Fibroblast of mammary gland (primary cell): ENCODE measurements at regions not wholly inside any gene's neighbourhood (a gene's known extent, or its start where the extent isn't known, plus 50 kb on each side); places are given as distances from the start of the nearest gene placed in this dataset.

Experiments used
- DNase-seq: peaks from one replicate; pipeline ENCODE4 v3.0.0-alpha.2; 2010; ENCODE audit warnings: low read depth
- H3K4me3 ChIP-seq: 2 replicates; pipeline ENCODE4 v1.5.1; 2011; ENCODE audit warnings: low read depth, mild to moderate bottlenecking, low read length, moderate library complexity; ENCODE audit not compliant: control insufficient read depth
- TF ChIP-seq, protein P1 (sequence below): conservative IDR thresholded peaks from 2 replicates; pipeline ENCODE4 v1.5.1; 2011; ENCODE audit warnings: low read depth, low read length, inconsistent platforms; ENCODE audit not compliant: control insufficient read depth, insufficient read depth

GRCh38 chr5:171635028-171635427 is 150.6 kb upstream of the SMIM23 start:
- TF ChIP-seq, protein P1, sequence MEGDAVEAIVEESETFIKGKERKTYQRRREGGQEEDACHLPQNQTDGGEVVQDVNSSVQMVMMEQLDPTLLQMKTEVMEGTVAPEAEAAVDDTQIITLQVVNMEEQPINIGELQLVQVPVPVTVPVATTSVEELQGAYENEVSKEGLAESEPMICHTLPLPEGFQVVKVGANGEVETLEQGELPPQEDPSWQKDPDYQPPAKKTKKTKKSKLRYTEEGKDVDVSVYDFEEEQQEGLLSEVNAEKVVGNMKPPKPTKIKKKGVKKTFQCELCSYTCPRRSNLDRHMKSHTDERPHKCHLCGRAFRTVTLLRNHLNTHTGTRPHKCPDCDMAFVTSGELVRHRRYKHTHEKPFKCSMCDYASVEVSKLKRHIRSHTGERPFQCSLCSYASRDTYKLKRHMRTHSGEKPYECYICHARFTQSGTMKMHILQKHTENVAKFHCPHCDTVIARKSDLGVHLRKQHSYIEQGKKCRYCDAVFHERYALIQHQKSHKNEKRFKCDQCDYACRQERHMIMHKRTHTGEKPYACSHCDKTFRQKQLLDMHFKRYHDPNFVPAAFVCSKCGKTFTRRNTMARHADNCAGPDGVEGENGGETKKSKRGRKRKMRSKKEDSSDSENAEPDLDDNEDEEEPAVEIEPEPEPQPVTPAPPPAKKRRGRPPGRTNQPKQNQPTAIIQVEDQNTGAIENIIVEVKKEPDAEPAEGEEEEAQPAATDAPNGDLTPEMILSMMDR = no peak
- no peak for DNase-seq
- no peak overlapping the region for H3K4me3 ChIP-seq

DNA sequence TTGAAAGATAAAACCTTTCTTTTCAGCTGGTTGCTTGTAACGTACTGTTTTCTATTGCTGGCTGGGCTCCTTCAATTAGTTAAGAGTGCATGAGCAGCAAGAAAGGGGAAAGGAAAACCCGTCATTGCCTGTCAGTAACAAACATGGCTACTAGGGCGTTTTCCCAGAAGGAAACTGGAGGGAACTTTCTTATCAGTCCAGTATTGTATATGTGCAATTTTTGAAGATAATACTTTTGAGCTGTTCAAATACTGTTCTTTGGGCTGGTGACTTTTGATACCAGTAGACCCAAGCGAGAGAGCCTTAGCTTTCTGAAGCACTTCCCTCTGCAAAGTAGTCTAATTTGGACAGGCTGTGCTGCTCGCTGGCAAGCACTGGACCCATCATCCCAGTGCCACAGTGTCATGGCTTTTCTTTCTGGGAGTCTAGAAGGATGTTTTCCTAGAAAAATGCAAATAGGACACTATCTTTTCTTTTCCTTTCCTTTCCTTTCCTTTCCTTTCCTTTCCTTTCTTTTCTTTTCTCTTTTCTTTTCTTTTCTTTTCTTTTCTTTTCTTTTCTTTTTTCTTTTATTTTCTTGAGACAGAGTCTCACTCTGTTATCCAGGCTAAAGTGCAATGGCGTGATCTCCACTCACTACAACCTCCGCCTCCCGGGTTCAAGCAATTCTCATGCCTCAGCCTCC is 149.9 kb upstream of the SMIM23 start:
- DNase-seq = no peak
- TF ChIP-seq, protein P1 = no peak

DNA sequence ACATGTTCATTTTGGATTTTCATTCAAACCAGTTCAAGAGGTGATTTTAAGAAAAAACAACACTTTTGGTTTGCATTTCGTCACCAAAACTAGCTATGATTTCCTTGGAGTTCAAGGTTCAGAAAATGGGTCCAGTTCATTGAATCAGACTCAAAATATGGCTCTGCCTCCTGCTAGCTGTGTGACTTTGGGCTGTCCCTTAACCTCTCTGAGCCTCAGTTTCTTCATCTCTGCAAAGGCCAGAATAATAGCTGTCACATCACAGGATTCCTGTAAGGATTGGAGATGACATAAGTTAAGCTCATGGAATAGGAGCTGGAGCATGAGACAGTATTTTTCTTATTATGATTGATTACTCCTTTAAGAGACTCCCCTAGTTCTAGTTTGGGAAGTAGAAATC is 147.8 kb upstream of the SMIM23 start:
- no peak for DNase-seq
- TF ChIP-seq, protein P1 = no peak
- H3K4me3 ChIP-seq = no peak overlapping the region

More for the DNA sequence above, 149.9 kb upstream of the SMIM23 start:
- no peak overlapping the region for H3K4me3 ChIP-seq

GRCh38 chr5:171639205-171639621 is 146.4 kb upstream of the SMIM23 start:
- TF ChIP-seq, protein P1 = no peak
- H3K4me3 ChIP-seq = no peak overlapping the region
- DNase-seq = no peak

- H3K4me3 ChIP-seq = no peak overlapping the region
- DNase-seq = peak; percentile 31
- TF ChIP-seq, protein P1 = no peak
Measured at GRCh38 chr5:171639966-171640365, 145.7 kb upstream of the SMIM23 start.

- TF ChIP-seq, protein P1 = no peak
- DNase-seq = no peak
- H3K4me3 ChIP-seq = no peak overlapping the region
Measured at GRCh38 chr5:171640480-171640879, 145.1 kb upstream of the SMIM23 start.
